GM12878 (cell line): ENCODE measurements at regions not wholly inside any gene's neighbourhood (a gene's known extent, or its start where the extent isn't known, plus 50 kb on each side); places are given as distances from the start of the nearest gene placed in this dataset.

Experiments
- IRF4 ChIP-seq: IDR thresholded peaks from 2 replicates; pipeline ENCODE4 v1.6.1; 2011; ENCODE audit warnings: low read depth, low read length
- KLF5 ChIP-seq: fragments of 450-650 bp; IDR thresholded peaks from 2 replicates; pipeline ENCODE4 v1.6.1; 2014; ENCODE audit warnings: mild to moderate bottlenecking; ENCODE audit not compliant: partially characterized antibody
- MTA3 ChIP-seq: IDR thresholded peaks from 2 replicates; pipeline ENCODE4 v1.6.1; 2012; ENCODE audit warnings: low read length, inconsistent platforms, borderline replicate concordance
- NBN ChIP-seq: fragments of 450-650 bp; IDR thresholded peaks from 2 replicates; pipeline ENCODE4 v1.6.1; 2016
- NFYB ChIP-seq: IDR thresholded peaks from 2 replicates; pipeline ENCODE4 v1.6.1; 2011; ENCODE audit warnings: low read depth, mild to moderate bottlenecking, low read length, improper control_type of control experiment, moderate library complexity; ENCODE audit not compliant: insufficient read depth
- NR2C2 ChIP-seq: IDR thresholded peaks from 2 replicates; pipeline ENCODE4 v1.6.1; 2011; ENCODE audit warnings: borderline replicate concordance, low read depth; ENCODE audit not compliant: control insufficient read depth, insufficient read length
- POLR2A ChIP-seq: IDR thresholded peaks from 2 replicates; pipeline ENCODE4 v1.6.1; 2011; ENCODE audit warnings: low read depth, mild to moderate bottlenecking, low read length
- POLR2AphosphoS5 ChIP-seq: IDR thresholded peaks from 2 replicates; pipeline ENCODE4 v1.6.1; 2011; ENCODE audit warnings: mild to moderate bottlenecking, low read length, inconsistent platforms
- SMAD1 ChIP-seq: fragments of 450-650 bp; IDR thresholded peaks from 2 replicates; pipeline ENCODE4 v1.6.1; 2018; ENCODE audit warnings: mild to moderate bottlenecking, low read depth; ENCODE audit not compliant: partially characterized antibody
- SP1 ChIP-seq: IDR thresholded peaks from one replicate; pipeline ENCODE4 v1.6.1; 2011; ENCODE audit warnings: low read depth, low read length
- TCF12 ChIP-seq: IDR thresholded peaks from 2 replicates; pipeline ENCODE4 v1.6.1; 2011; ENCODE audit warnings: low read depth, mild to moderate bottlenecking, low read length
- YBX1 ChIP-seq: fragments of 450-650 bp; IDR thresholded peaks from 2 replicates; pipeline ENCODE4 v1.6.1; 2016; ENCODE audit warnings: antibody characterized with exemption
- TF ChIP-seq, protein P1 (sequence below): fragments of 450-650 bp; IDR thresholded peaks from 2 replicates; pipeline ENCODE4 v1.6.1; 2018; ENCODE audit warnings: mild to moderate bottlenecking, low read depth, moderate library complexity; ENCODE audit not compliant: partially characterized antibody
- TF ChIP-seq, protein P2 (sequence below): IDR thresholded peaks from 2 replicates; pipeline ENCODE4 v1.6.1; 2011; ENCODE audit warnings: borderline replicate concordance, low read depth, mild to moderate bottlenecking, moderate library complexity, mixed read lengths, low read length; ENCODE audit not compliant: insufficient read depth; ENCODE audit errors: extremely low read length
- TF ChIP-seq, protein P3 (sequence below): fragments of 450-650 bp; IDR thresholded peaks from 2 replicates; pipeline ENCODE4 v1.6.1; 2014; ENCODE audit warnings: mild to moderate bottlenecking
- TF ChIP-seq, protein P4 (sequence below): fragments of 450-650 bp; IDR thresholded peaks from 2 replicates; pipeline ENCODE4 v1.6.1; 2017; ENCODE audit warnings: antibody characterized with exemption, mild to moderate bottlenecking, moderate library complexity
- TF ChIP-seq, protein P5 (sequence below): fragments of 450-650 bp; IDR thresholded peaks from 2 replicates; pipeline ENCODE4 v1.6.1; 2017; ENCODE audit warnings: mild to moderate bottlenecking, moderate library complexity

DNA sequence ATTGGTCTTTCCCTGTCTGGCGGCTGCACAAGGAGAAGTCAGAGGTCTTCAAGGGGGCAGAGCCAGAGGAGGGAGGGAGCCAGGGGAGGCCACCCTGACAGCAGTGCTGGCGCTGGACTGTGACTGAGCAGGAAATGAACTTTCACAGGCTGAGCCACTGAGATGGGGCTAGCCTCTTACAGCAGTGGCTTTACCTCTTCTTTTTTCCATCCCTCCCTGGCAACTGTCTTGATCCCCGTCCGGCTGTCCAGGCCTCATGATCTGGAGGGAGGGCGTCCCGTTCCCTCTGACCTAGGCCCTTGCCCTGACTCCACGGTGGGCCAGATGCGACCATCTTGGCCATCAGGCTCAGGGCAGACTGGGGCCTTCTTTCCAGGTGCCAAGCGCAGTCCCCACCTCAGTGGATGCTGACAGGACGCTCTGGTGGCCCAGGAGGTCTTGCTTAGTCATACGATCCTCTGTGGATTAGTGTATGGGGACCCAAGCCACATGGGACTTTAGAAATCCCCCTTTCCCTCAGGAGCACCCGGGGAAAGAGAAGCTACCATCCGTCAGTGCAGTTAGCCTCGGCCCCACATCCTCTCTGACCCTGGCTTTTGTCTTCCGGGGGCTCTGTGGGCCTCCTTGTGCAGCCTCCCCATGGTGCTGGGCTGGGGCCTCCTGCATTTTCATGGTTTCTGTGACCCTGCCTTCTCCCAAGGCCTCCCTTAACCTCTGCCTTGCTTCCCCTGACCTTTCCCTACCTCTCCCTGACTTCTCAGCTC lies 57.4 kb upstream of the CCDC167 start (continued):
- TF ChIP-seq POLR2A (peak; percentile 71), NR2C2 (no peak), YBX1 (no peak), NFYB (no peak), MTA3 (no peak), POLR2AphosphoS5 (peak; percentile 91), TCF12 (0 out of 2 replicates have a peak, but pooled peaks have one; percentile 22), KLF5 (no peak), IRF4 (peak; percentile 69), SP1 (peak; percentile 21), NBN (0 out of 2 replicates have a peak, but pooled peaks have one; percentile 15), SMAD1 (no peak)
- TF ChIP-seq, protein P1, sequence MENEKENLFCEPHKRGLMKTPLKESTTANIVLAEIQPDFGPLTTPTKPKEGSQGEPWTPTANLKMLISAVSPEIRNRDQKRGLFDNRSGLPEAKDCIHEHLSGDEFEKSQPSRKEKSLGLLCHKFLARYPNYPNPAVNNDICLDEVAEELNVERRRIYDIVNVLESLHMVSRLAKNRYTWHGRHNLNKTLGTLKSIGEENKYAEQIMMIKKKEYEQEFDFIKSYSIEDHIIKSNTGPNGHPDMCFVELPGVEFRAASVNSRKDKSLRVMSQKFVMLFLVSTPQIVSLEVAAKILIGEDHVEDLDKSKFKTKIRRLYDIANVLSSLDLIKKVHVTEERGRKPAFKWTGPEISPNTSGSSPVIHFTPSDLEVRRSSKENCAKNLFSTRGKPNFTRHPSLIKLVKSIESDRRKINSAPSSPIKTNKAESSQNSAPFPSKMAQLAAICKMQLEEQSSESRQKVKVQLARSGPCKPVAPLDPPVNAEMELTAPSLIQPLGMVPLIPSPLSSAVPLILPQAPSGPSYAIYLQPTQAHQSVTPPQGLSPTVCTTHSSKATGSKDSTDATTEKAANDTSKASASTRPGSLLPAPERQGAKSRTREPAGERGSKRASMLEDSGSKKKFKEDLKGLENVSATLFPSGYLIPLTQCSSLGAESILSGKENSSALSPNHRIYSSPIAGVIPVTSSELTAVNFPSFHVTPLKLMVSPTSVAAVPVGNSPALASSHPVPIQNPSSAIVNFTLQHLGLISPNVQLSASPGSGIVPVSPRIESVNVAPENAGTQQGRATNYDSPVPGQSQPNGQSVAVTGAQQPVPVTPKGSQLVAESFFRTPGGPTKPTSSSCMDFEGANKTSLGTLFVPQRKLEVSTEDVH, result no peak
- TF ChIP-seq, protein P2, sequence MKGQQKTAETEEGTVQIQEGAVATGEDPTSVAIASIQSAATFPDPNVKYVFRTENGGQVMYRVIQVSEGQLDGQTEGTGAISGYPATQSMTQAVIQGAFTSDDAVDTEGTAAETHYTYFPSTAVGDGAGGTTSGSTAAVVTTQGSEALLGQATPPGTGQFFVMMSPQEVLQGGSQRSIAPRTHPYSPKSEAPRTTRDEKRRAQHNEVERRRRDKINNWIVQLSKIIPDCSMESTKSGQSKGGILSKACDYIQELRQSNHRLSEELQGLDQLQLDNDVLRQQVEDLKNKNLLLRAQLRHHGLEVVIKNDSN, result no peak
- TF ChIP-seq, protein P3, sequence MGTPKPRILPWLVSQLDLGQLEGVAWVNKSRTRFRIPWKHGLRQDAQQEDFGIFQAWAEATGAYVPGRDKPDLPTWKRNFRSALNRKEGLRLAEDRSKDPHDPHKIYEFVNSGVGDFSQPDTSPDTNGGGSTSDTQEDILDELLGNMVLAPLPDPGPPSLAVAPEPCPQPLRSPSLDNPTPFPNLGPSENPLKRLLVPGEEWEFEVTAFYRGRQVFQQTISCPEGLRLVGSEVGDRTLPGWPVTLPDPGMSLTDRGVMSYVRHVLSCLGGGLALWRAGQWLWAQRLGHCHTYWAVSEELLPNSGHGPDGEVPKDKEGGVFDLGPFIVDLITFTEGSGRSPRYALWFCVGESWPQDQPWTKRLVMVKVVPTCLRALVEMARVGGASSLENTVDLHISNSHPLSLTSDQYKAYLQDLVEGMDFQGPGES, result no peak
- TF ChIP-seq, protein P4, sequence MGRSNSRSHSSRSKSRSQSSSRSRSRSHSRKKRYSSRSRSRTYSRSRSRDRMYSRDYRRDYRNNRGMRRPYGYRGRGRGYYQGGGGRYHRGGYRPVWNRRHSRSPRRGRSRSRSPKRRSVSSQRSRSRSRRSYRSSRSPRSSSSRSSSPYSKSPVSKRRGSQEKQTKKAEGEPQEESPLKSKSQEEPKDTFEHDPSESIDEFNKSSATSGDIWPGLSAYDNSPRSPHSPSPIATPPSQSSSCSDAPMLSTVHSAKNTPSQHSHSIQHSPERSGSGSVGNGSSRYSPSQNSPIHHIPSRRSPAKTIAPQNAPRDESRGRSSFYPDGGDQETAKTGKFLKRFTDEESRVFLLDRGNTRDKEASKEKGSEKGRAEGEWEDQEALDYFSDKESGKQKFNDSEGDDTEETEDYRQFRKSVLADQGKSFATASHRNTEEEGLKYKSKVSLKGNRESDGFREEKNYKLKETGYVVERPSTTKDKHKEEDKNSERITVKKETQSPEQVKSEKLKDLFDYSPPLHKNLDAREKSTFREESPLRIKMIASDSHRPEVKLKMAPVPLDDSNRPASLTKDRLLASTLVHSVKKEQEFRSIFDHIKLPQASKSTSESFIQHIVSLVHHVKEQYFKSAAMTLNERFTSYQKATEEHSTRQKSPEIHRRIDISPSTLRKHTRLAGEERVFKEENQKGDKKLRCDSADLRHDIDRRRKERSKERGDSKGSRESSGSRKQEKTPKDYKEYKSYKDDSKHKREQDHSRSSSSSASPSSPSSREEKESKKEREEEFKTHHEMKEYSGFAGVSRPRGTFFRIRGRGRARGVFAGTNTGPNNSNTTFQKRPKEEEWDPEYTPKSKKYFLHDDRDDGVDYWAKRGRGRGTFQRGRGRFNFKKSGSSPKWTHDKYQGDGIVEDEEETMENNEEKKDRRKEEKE, result no peak
- TF ChIP-seq, protein P5, sequence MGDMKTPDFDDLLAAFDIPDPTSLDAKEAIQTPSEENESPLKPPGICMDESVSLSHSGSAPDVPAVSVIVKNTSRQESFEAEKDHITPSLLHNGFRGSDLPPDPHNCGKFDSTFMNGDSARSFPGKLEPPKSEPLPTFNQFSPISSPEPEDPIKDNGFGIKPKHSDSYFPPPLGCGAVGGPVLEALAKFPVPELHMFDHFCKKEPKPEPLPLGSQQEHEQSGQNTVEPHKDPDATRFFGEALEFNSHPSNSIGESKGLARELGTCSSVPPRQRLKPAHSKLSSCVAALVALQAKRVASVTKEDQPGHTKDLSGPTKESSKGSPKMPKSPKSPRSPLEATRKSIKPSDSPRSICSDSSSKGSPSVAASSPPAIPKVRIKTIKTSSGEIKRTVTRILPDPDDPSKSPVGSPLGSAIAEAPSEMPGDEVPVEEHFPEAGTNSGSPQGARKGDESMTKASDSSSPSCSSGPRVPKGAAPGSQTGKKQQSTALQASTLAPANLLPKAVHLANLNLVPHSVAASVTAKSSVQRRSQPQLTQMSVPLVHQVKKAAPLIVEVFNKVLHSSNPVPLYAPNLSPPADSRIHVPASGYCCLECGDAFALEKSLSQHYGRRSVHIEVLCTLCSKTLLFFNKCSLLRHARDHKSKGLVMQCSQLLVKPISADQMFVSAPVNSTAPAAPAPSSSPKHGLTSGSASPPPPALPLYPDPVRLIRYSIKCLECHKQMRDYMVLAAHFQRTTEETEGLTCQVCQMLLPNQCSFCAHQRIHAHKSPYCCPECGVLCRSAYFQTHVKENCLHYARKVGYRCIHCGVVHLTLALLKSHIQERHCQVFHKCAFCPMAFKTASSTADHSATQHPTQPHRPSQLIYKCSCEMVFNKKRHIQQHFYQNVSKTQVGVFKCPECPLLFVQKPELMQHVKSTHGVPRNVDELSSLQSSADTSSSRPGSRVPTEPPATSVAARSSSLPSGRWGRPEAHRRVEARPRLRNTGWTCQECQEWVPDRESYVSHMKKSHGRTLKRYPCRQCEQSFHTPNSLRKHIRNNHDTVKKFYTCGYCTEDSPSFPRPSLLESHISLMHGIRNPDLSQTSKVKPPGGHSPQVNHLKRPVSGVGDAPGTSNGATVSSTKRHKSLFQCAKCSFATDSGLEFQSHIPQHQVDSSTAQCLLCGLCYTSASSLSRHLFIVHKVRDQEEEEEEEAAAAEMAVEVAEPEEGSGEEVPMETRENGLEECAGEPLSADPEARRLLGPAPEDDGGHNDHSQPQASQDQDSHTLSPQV, result peak; percentile 88
